ELR (cell line): ENCODE measurements at regions not wholly inside any gene's neighbourhood (a gene's known extent, or its start where the extent isn't known, plus 50 kb on each side); places are given as distances from the start of the nearest gene placed in this dataset.
"Not testable (repeated sequence)": the region's sequence is repeated elsewhere in the genome, so short reads cannot be mapped to it uniquely, and the experiment has no call there.

ENCODE experiments used
- DNase-seq: peaks from one replicate; pipeline ENCODE4 v3.0.0-alpha.2; 2015; ENCODE audit warnings: low read depth

- no peak for DNase-seq
These were observed 590.2 kb upstream of the TBL1XR1 start for GRCh38 chr3:177787279-177788041.

- DNase-seq: no peak
These were observed 592.2 kb upstream of the TBL1XR1 start for GRCh38 chr3:177789500-177789899.

- peak; percentile 37 for DNase-seq
These were observed 595.2 kb upstream of the TBL1XR1 start for GRCh38 chr3:177792311-177793030.

GRCh38 chr3:177793451-177793850 lies 596.2 kb upstream of the TBL1XR1 start:
- no peak for DNase-seq

GRCh38 chr3:177795216-177795615 lies 597.9 kb upstream of the TBL1XR1 start:
- no peak for DNase-seq

- DNase-seq: no peak
These were observed 598.6 kb upstream of the TBL1XR1 start for GRCh38 chr3:177795859-177796258.

GRCh38 chr3:177800147-177800546 lies 602.9 kb upstream of the TBL1XR1 start:
- peak; percentile 82 for DNase-seq

- DNase-seq: peak; percentile 68
These were observed 603.3 kb upstream of the TBL1XR1 start for GRCh38 chr3:177800561-177800960.

- peak; percentile 75 for DNase-seq
These were observed 605.0 kb upstream of the TBL1XR1 start for GRCh38 chr3:177802151-177802900.

GRCh38 chr3:177803500-177803899 lies 606.2 kb upstream of the TBL1XR1 start:
- DNase-seq: no peak

- DNase-seq: no peak
These were observed 606.8 kb upstream of the TBL1XR1 start for GRCh38 chr3:177804032-177804431.

- DNase-seq: no peak
These were observed 607.4 kb upstream of the TBL1XR1 start for GRCh38 chr3:177804646-177805045.

- DNase-seq: no peak
These were observed 610.0 kb upstream of the TBL1XR1 start for GRCh38 chr3:177807150-177807875.

GRCh38 chr3:177808928-177809478 lies 611.7 kb upstream of the TBL1XR1 start:
- DNase-seq: not testable (repeated sequence)

- peak; percentile 97 for DNase-seq
These were observed 612.9 kb upstream of the TBL1XR1 start for GRCh38 chr3:177810162-177810623.

GRCh38 chr3:177811112-177811511 lies 613.8 kb upstream of the TBL1XR1 start:
- no peak for DNase-seq

- DNase-seq: no peak
These were observed 614.6 kb upstream of the TBL1XR1 start for GRCh38 chr3:177811835-177812234.

GRCh38 chr3:177812492-177812891 lies 615.2 kb upstream of the TBL1XR1 start:
- DNase-seq: no peak

GRCh38 chr3:177813322-177813721 lies 616.0 kb upstream of the TBL1XR1 start:
- no peak for DNase-seq

- DNase-seq: peak; percentile 80
These were observed 619.5 kb upstream of the TBL1XR1 start for GRCh38 chr3:177816667-177817208.

- DNase-seq: no peak
These were observed 620.5 kb upstream of the TBL1XR1 start for GRCh38 chr3:177817751-177818150.
